Right atrium auricular region (tissue), 2 donors: ENCODE measurements at regions not wholly inside any gene's neighbourhood (a gene's known extent, or its start where the extent isn't known, plus 50 kb on each side); places are given as distances from the start of the nearest gene placed in this dataset.

Source experiments
- DNase-seq: peaks from one replicate; pipeline ENCODE4 v3.0.0-alpha.2; 2019; ENCODE audit warnings: low spot score
- H3K27ac ChIP-seq, 2 donors: fragments of 200-600 bp; sonication (generic); 1 replicate in 1 of 2; 2 replicates in 1 of 2; pipeline ENCODE4 v1.5.1; 2016 to 2019
- H3K27me3 ChIP-seq, 2 donors: fragments of 200-600 bp; sonication (generic); one replicate each; pipeline versions ENCODE4 v1.5.1 to v1.6.0; 2017 to 2019
- H3K36me3 ChIP-seq: fragments of 200-600 bp; sonication (generic); one replicate; pipeline ENCODE4 v1.5.1; 2016
- H3K4me1 ChIP-seq, 2 donors: fragments of 200-600 bp; sonication (generic); one replicate each; pipeline versions ENCODE4 v1.5.1 to v1.6.0; 2017 to 2019
- H3K4me3 ChIP-seq, 2 donors: fragments of 200-600 bp; sonication (generic); 1 replicate in 1 of 2; 2 replicates in 1 of 2; pipeline ENCODE4 v1.5.1; 2017 to 2019; ENCODE audit warnings: mild to moderate bottlenecking in 1 of 2, moderate library complexity in 1 of 2
- H3K9me3 ChIP-seq, 2 donors: fragments of 200-600 bp; sonication (generic); one replicate each; pipeline ENCODE4 v1.5.1; 2019
- CTCF ChIP-seq, 2 donors: fragments of 200-600 bp; sonication (generic); IDR thresholded peaks; one replicate each; pipeline ENCODE4 v1.5.1; 2019; ENCODE audit warnings: antibody characterized with exemption in 2 of 2

GRCh38 chr2:116645155-116645554 lies 1169.3 kb upstream of the DDX18 start:
- Histone ChIP-seq H3K9me3 (no peaks in the 10 kb centered on the region), H3K27me3 (no peaks in the 10 kb centered on the region), H3K4me3 (no peak overlapping the region), H3K27ac (no peak overlapping the region), H3K4me1 (no peaks in the 10 kb centered on the region), H3K36me3 (no peaks in the 10 kb centered on the region)
- no peak for TF ChIP-seq CTCF (IDR thresholded peaks at IDR 0.05)
- no peak for DNase-seq

- H3K4me1 ChIP-seq = no peaks in the 10 kb centered on the region
- H3K27me3 ChIP-seq = no peaks in the 10 kb centered on the region
- H3K9me3 ChIP-seq = no peaks in the 10 kb centered on the region
- H3K27ac ChIP-seq = no peak overlapping the region
- no peak overlapping the region for H3K4me3 ChIP-seq
- TF ChIP-seq CTCF (IDR thresholded peaks at IDR 0.05) = no peak
- no peaks in the 10 kb centered on the region for H3K36me3 ChIP-seq
- DNase-seq = no peak
Measured at GRCh38 chr2:116668691-116669090, 1145.8 kb upstream of the DDX18 start.

- Histone ChIP-seq H3K27ac (no peak overlapping the region), H3K4me1 (no peaks in the 10 kb centered on the region), H3K36me3 (no peaks in the 10 kb centered on the region), H3K4me3 (no peak overlapping the region), H3K9me3 (no peaks in the 10 kb centered on the region), H3K27me3 (no peaks in the 10 kb centered on the region)
- TF ChIP-seq CTCF (IDR thresholded peaks at IDR 0.05) = no peak
- no peak for DNase-seq
Measured at GRCh38 chr2:116669782-116670181, 1144.7 kb upstream of the DDX18 start.

GRCh38 chr2:116674188-116674587 lies 1140.3 kb upstream of the DDX18 start:
- no peak for TF ChIP-seq CTCF (IDR thresholded peaks at IDR 0.05)
- Histone ChIP-seq H3K27me3 (no peaks in the 10 kb centered on the region), H3K4me3 (no peak overlapping the region), H3K4me1 (no peaks in the 10 kb centered on the region), H3K36me3 (no peaks in the 10 kb centered on the region), H3K27ac (no peak overlapping the region), H3K9me3 (no peaks in the 10 kb centered on the region)
- no peak for DNase-seq

GRCh38 chr2:116676776-116677175 lies 1137.7 kb upstream of the DDX18 start:
- no peaks in the 10 kb centered on the region for H3K27me3 ChIP-seq
- DNase-seq = no peak
- no peaks in the 10 kb centered on the region for H3K9me3 ChIP-seq
- no peak overlapping the region for H3K4me3 ChIP-seq
- no peaks in the 10 kb centered on the region for H3K4me1 ChIP-seq
- no peaks in the 10 kb centered on the region for H3K36me3 ChIP-seq
- H3K27ac ChIP-seq = no peak overlapping the region
- no peak for TF ChIP-seq CTCF (IDR thresholded peaks at IDR 0.05)

- H3K9me3 ChIP-seq = no peaks in the 10 kb centered on the region
- no peak for DNase-seq
- no peaks in the 10 kb centered on the region for H3K27me3 ChIP-seq
- no peaks in the 10 kb centered on the region for H3K36me3 ChIP-seq
- TF ChIP-seq CTCF (IDR thresholded peaks at IDR 0.05) = no peak
- H3K4me3 ChIP-seq = no peak overlapping the region
- H3K27ac ChIP-seq = no peak overlapping the region
- H3K4me1 ChIP-seq = no peaks in the 10 kb centered on the region
Measured at GRCh38 chr2:116680256-116680936, 1134.1 kb upstream of the DDX18 start.
